ENCODE measurements at regions not wholly inside any gene's neighbourhood (a gene's known extent, or its start where the extent isn't known, plus 50 kb on each side); places are given as distances from the start of the nearest gene placed in this dataset.
"Not testable (repeated sequence)": the region's sequence is repeated elsewhere in the genome, so short reads cannot be mapped to it uniquely, and the experiment has no call there.

- not testable (repeated sequence) for FAIRE-seq; H3K4me1 ChIP-seq (ENCODE audit: control insufficient read depth in 3 of 3, insufficient read depth in 2 of 3, low read depth in 1 of 3, low read length in 2 of 3)
- WGBS, 3 donors, result 89 to 96% (median 96%) methylated on average over 2 of the region's 2 CpGs
Observed at GRCh38 chr22:38375784-38376183, 58.6 kb upstream of the CSNK1E start.

GRCh38 chr22:38375005-38375404 lies 57.8 kb upstream of the CSNK1E start:
- H3K36me3 ChIP-seq (ENCODE audit: control insufficient read depth in 3 of 3, insufficient read depth in 2 of 3, low read depth in 1 of 3, low read length in 3 of 3), result peaks cover 0 to 11% (median 0%) of the 10 kb centered on the region in 3 donors
- H3K4me3 ChIP-seq (ENCODE audit: low read depth in 1 of 3, low read length in 3 of 3); H3K27me3 ChIP-seq (ENCODE audit: control insufficient read depth in 3 of 3, insufficient read depth in 3 of 3, low read length in 3 of 3); FAIRE-seq; H3K4me1 ChIP-seq (ENCODE audit: control insufficient read depth in 3 of 3, insufficient read depth in 2 of 3, low read depth in 1 of 3, low read length in 2 of 3); H3K9me3 ChIP-seq (ENCODE audit: control insufficient read depth in 2 of 2, insufficient read depth in 1 of 2, low read depth in 1 of 2, low read length in 1 of 2); DNase-seq; H3K27ac ChIP-seq (ENCODE audit: low read depth in 1 of 3, low read length in 2 of 3): not testable (repeated sequence)

More at GRCh38 chr22:38375784-38376183, 58.6 kb upstream of the CSNK1E start:
- H3K9me3 ChIP-seq (ENCODE audit: control insufficient read depth in 2 of 2, insufficient read depth in 1 of 2, low read depth in 1 of 2, low read length in 1 of 2); H3K27me3 ChIP-seq (ENCODE audit: control insufficient read depth in 3 of 3, insufficient read depth in 3 of 3, low read length in 3 of 3); H3K27ac ChIP-seq (ENCODE audit: low read depth in 1 of 3, low read length in 2 of 3); H3K4me3 ChIP-seq (ENCODE audit: low read depth in 1 of 3, low read length in 3 of 3); DNase-seq: not testable (repeated sequence)
- H3K36me3 ChIP-seq (ENCODE audit: control insufficient read depth in 3 of 3, insufficient read depth in 2 of 3, low read depth in 1 of 3, low read length in 3 of 3), result peaks cover 0 to 11% (median 0%) of the 10 kb centered on the region in 3 donors

GRCh38 chr22:38374433-38374831 lies 57.2 kb upstream of the CSNK1E start:
- FAIRE-seq; H3K4me3 ChIP-seq (ENCODE audit: low read depth in 1 of 3, low read length in 3 of 3); H3K36me3 ChIP-seq (ENCODE audit: control insufficient read depth in 3 of 3, insufficient read depth in 2 of 3, low read depth in 1 of 3, low read length in 3 of 3); H3K27me3 ChIP-seq (ENCODE audit: control insufficient read depth in 3 of 3, insufficient read depth in 3 of 3, low read length in 3 of 3); DNase-seq; H3K9me3 ChIP-seq (ENCODE audit: control insufficient read depth in 2 of 2, insufficient read depth in 1 of 2, low read depth in 1 of 2, low read length in 1 of 2); H3K4me1 ChIP-seq (ENCODE audit: control insufficient read depth in 3 of 3, insufficient read depth in 2 of 3, low read depth in 1 of 3, low read length in 2 of 3): not testable (repeated sequence)
- H3K27ac ChIP-seq (ENCODE audit: low read depth in 1 of 3, low read length in 2 of 3), result peak overlapping the region in 1 of 3 donors; percentile 48
- WGBS, 3 donors, result 86 to 95% (median 91%) methylated on average over 3 of the region's 3 CpGs

- H3K36me3 ChIP-seq (ENCODE audit: control insufficient read depth in 3 of 3, insufficient read depth in 2 of 3, low read depth in 1 of 3, low read length in 3 of 3); DNase-seq; H3K9me3 ChIP-seq (ENCODE audit: control insufficient read depth in 2 of 2, insufficient read depth in 1 of 2, low read depth in 1 of 2, low read length in 1 of 2); H3K27me3 ChIP-seq (ENCODE audit: control insufficient read depth in 3 of 3, insufficient read depth in 3 of 3, low read length in 3 of 3); FAIRE-seq; H3K27ac ChIP-seq (ENCODE audit: low read depth in 1 of 3, low read length in 2 of 3); H3K4me1 ChIP-seq (ENCODE audit: control insufficient read depth in 3 of 3, insufficient read depth in 2 of 3, low read depth in 1 of 3, low read length in 2 of 3); H3K4me3 ChIP-seq (ENCODE audit: low read depth in 1 of 3, low read length in 3 of 3): not testable (repeated sequence)
- WGBS, 3 donors, result 86 to 98% (median 90%) methylated on average over 3 to 5 of the region's 5 CpGs
Observed at GRCh38 chr22:38373783-38374432, 56.7 kb upstream of the CSNK1E start.

- H3K27me3 ChIP-seq (ENCODE audit: control insufficient read depth in 3 of 3, insufficient read depth in 3 of 3, low read length in 3 of 3); FAIRE-seq; H3K36me3 ChIP-seq (ENCODE audit: control insufficient read depth in 3 of 3, insufficient read depth in 2 of 3, low read depth in 1 of 3, low read length in 3 of 3); H3K4me3 ChIP-seq (ENCODE audit: low read depth in 1 of 3, low read length in 3 of 3); DNase-seq; H3K27ac ChIP-seq (ENCODE audit: low read depth in 1 of 3, low read length in 2 of 3); H3K4me1 ChIP-seq (ENCODE audit: control insufficient read depth in 3 of 3, insufficient read depth in 2 of 3, low read depth in 1 of 3, low read length in 2 of 3); H3K9me3 ChIP-seq (ENCODE audit: control insufficient read depth in 2 of 2, insufficient read depth in 1 of 2, low read depth in 1 of 2, low read length in 1 of 2): not testable (repeated sequence)
- WGBS, 3 donors, result 94 to 98% (median 96%) methylated on average over 4 of the region's 4 CpGs
Observed at GRCh38 chr22:38372665-38373064, 55.4 kb upstream of the CSNK1E start.

GRCh38 chr22:38370490-38370889 lies 53.3 kb upstream of the CSNK1E start:
- WGBS, 3 donors, result 89 to 94% (median 93%) methylated on average over 3 of the region's 3 CpGs
- not testable (repeated sequence) for DNase-seq, FAIRE-seq

GRCh38 chr22:38369132-38369531 lies 51.9 kb upstream of the CSNK1E start:
- H3K9me3 ChIP-seq (ENCODE audit: control insufficient read depth in 2 of 2, insufficient read depth in 1 of 2, low read depth in 1 of 2, low read length in 1 of 2); FAIRE-seq; H3K4me3 ChIP-seq (ENCODE audit: low read depth in 1 of 3, low read length in 3 of 3); H3K4me1 ChIP-seq (ENCODE audit: control insufficient read depth in 3 of 3, insufficient read depth in 2 of 3, low read depth in 1 of 3, low read length in 2 of 3); H3K27ac ChIP-seq (ENCODE audit: low read depth in 1 of 3, low read length in 2 of 3); DNase-seq; H3K36me3 ChIP-seq (ENCODE audit: control insufficient read depth in 3 of 3, insufficient read depth in 2 of 3, low read depth in 1 of 3, low read length in 3 of 3); H3K27me3 ChIP-seq (ENCODE audit: control insufficient read depth in 3 of 3, insufficient read depth in 3 of 3, low read length in 3 of 3): not testable (repeated sequence)
- 53 to 85% (median 66%) methylated on average over 1 to 2 of the region's 2 CpGs for WGBS, 3 donors

More at GRCh38 chr22:38370490-38370889, 53.3 kb upstream of the CSNK1E start:
- not testable (repeated sequence) for H3K36me3 ChIP-seq (ENCODE audit: control insufficient read depth in 3 of 3, insufficient read depth in 2 of 3, low read depth in 1 of 3, low read length in 3 of 3); H3K4me1 ChIP-seq (ENCODE audit: control insufficient read depth in 3 of 3, insufficient read depth in 2 of 3, low read depth in 1 of 3, low read length in 2 of 3); H3K27me3 ChIP-seq (ENCODE audit: control insufficient read depth in 3 of 3, insufficient read depth in 3 of 3, low read length in 3 of 3); H3K9me3 ChIP-seq (ENCODE audit: control insufficient read depth in 2 of 2, insufficient read depth in 1 of 2, low read depth in 1 of 2, low read length in 1 of 2); H3K4me3 ChIP-seq (ENCODE audit: low read depth in 1 of 3, low read length in 3 of 3); H3K27ac ChIP-seq (ENCODE audit: low read depth in 1 of 3, low read length in 2 of 3)
